ENCODE measurements at regions not wholly inside any gene's neighbourhood (a gene's known extent, or its start where the extent isn't known, plus 50 kb on each side); places are given as distances from the start of the nearest gene placed in this dataset.

DNA sequence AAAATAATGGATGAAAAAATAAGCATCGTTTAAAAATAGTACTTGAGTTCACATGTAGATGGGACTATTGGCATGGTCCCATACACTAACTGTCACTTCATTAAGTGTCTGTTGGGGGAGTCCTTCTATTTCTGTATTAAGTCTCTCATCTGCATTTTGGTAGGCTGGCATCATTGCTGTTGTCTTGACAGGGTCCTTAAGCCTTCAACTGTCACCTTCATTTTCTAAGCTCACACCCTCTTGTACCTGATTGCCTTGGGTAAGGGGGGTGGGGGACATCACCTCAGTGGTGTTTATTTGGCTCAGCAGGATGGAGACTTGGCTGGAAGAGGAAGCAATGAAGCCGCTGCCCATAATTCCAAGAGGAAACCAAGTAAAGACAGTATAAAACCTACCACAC is 202.0 kb upstream of the VEPH1 start:
- TF ChIP-seq CTCF (conservative IDR thresholded peaks at IDR 0.05) (no peak), ZFX (IDR thresholded peaks at IDR 0.05) (no peak)
